Spleen (tissue), 11 donors: ENCODE measurements at regions not wholly inside any gene's neighbourhood (a gene's known extent, or its start where the extent isn't known, plus 50 kb on each side); places are given as distances from the start of the nearest gene placed in this dataset.

Experiments used
- DNase-seq: peaks from one replicate; pipeline ENCODE4 v3.0.0-alpha.2; 2020
- H3K27ac ChIP-seq, 8 donors: fragments of 200-600 bp; sonication (generic) in 7 of 8; 1 replicate in 4 of 8; 2 replicates in 4 of 8; pipeline versions ENCODE4 v1.5.0 to v1.8.0; 2016 to 2021; ENCODE audit warnings: inconsistent platforms in 4 of 8, mild to moderate bottlenecking in 4 of 8, moderate library complexity in 1 of 8
- H3K27me3 ChIP-seq, 7 donors: fragments of 200-600 bp; sonication (generic) in 6 of 7; replicated peaks in 1 of 7; 1 replicate in 4 of 7; 2 replicates in 3 of 7; pipeline versions ENCODE4 v1.5.0 to v1.8.0; 2016 to 2021; ENCODE audit warnings: inconsistent platforms in 3 of 7, mild to moderate bottlenecking in 1 of 7
- H3K36me3 ChIP-seq, 6 donors: fragments of 200-600 bp; sonication (generic) in 5 of 6; 1 replicate in 4 of 6; 2 replicates in 2 of 6; pipeline versions ENCODE4 v1.5.0 to v1.8.0; 2016 to 2021; ENCODE audit warnings: inconsistent platforms in 2 of 6
- H3K4me1 ChIP-seq, 6 donors: fragments of 200-600 bp; sonication (generic) in 5 of 6; 1 replicate in 3 of 6; 2 replicates in 3 of 6; pipeline versions ENCODE4 v1.5.0 to v1.8.0; 2016 to 2021; ENCODE audit warnings: inconsistent platforms in 3 of 6
- H3K4me3 ChIP-seq, 8 donors: fragments of 200-600 bp; sonication (generic) in 7 of 8; 1 replicate in 4 of 8; 2 replicates in 4 of 8; pipeline versions ENCODE4 v1.5.0 to v1.8.0; 2016 to 2021; ENCODE audit warnings: inconsistent platforms in 4 of 8, mild to moderate bottlenecking in 4 of 8, moderate library complexity in 2 of 8
- H3K9me3 ChIP-seq, 8 donors: fragments of 200-600 bp; sonication (generic) in 7 of 8; 1 replicate in 4 of 8; 2 replicates in 4 of 8; pipeline versions ENCODE4 v1.5.0 to v1.8.0; 2016 to 2021; ENCODE audit warnings: inconsistent platforms in 4 of 8
- CTCF ChIP-seq, 11 experiments: fragments of 200-600 bp in 7 of 11; fragments of 450-650 bp in 4 of 11; sonication (generic) in 4 of 11; IDR thresholded peaks in 8 of 11; conservative IDR thresholded peaks in 3 of 11; 1 replicate in 7 of 11; 2 replicates in 4 of 11; pipeline versions ENCODE4 v1.4.0 to v1.8.0; 2016 to 2021; ENCODE audit warnings: antibody characterized with exemption in 11 of 11, inconsistent platforms in 4 of 11, mild to moderate bottlenecking in 1 of 11
- POLR2A ChIP-seq, 3 donors: fragments of 450-650 bp; IDR thresholded peaks; one replicate each; pipeline ENCODE4 v1.5.1; 2017; ENCODE audit warnings: antibody characterized with exemption in 3 of 3, mild to moderate bottlenecking in 1 of 3
- POLR2AphosphoS5 ChIP-seq, 3 donors: sonication (generic); formaldehyde crosslinking; IDR thresholded peaks; one replicate each; pipeline ENCODE4 v1.5.1; 2017; ENCODE audit warnings: antibody characterized with exemption in 3 of 3
- WGBS, 5 donors: extraction: QIAGEN DNeasy Blood & Tissue Kit in 3 of 5; methylation state at CpG; one replicate each; pipeline versions ENCODE4 v1.1.5 to v1.1.7; 2013 to 2018; 5-methylcytosine and 5-hydroxymethylcytosine counted together
- intact Hi-C: fragments of 100-400 bp; cut with DNase I; formaldehyde crosslinking; loops from one replicate; pipeline ENCODE4 v1.15.0; 2023; ENCODE audit warnings: low total_unique reads
- donor health status: healthy with polysubstance abuse.
- donor health status: DM: no; HTN: no; CAD: no; lungs with moderate emphysema.
- donor health status: DM: no; HTN: no; CAD: no.
- donor health status: Bipolar disorder and iron deficiency.
- donor health status: healthy.
- donor health status: DM: no; HTN: no; CAD: no.
- donor health status: DM: yes; HTN: yes; CAD: no.

GRCh38 chr7:16114071-16114470 is 307.3 kb downstream of the CRPPA start:
- DNase-seq = no peak
- H3K4me3 ChIP-seq = no peak overlapping the region
- H3K4me1 ChIP-seq = no peaks in the 10 kb centered on the region
- 59 to 76% (median 66%) methylated on average over 2 of the region's 2 CpGs for WGBS, 5 donors
- peaks cover 0 to 45% (median 27%) of the 10 kb centered on the region in 8 donors for H3K9me3 ChIP-seq
- H3K27me3 ChIP-seq = no peaks in the 10 kb centered on the region
- intact Hi-C loops = no loop called here
- H3K36me3 ChIP-seq = no peaks in the 10 kb centered on the region
- no peak overlapping the region for H3K27ac ChIP-seq
- TF ChIP-seq POLR2AphosphoS5 (IDR thresholded peaks at IDR 0.05) (no peak), CTCF (IDR thresholded peaks at IDR 0.05 in 8 of 11, conservative IDR thresholded peaks at IDR 0.05 in 3 of 11) (no peak), POLR2A (IDR thresholded peaks at IDR 0.05) (no peak)

- H3K27me3 ChIP-seq = no peaks in the 10 kb centered on the region
- peaks cover 0 to 56% (median 37%) of the 10 kb centered on the region in 8 donors for H3K9me3 ChIP-seq
- no peak overlapping the region for H3K27ac ChIP-seq
- TF ChIP-seq POLR2A (IDR thresholded peaks at IDR 0.05) (no peak), POLR2AphosphoS5 (IDR thresholded peaks at IDR 0.05) (no peak), CTCF (IDR thresholded peaks at IDR 0.05 in 8 of 11, conservative IDR thresholded peaks at IDR 0.05 in 3 of 11) (no peak)
- DNase-seq = no peak
- no peak overlapping the region for H3K4me3 ChIP-seq
- intact Hi-C loops = no loop called here
- H3K4me1 ChIP-seq = no peaks in the 10 kb centered on the region
- H3K36me3 ChIP-seq = no peaks in the 10 kb centered on the region
Measured at GRCh38 chr7:16113058-16113457, 308.3 kb downstream of the CRPPA start.

- Histone ChIP-seq H3K9me3 (peaks cover 3 to 84% (median 70%) of the 10 kb centered on the region in 8 donors), H3K36me3 (no peaks in the 10 kb centered on the region), H3K4me1 (no peaks in the 10 kb centered on the region), H3K4me3 (no peak overlapping the region), H3K27me3 (no peaks in the 10 kb centered on the region), H3K27ac (no peak overlapping the region)
- intact Hi-C loops = no loop called here
- 81 to 96% (median 87%) methylated on average over 2 of the region's 2 CpGs for WGBS, 5 donors
- DNase-seq = no peak
- TF ChIP-seq CTCF (IDR thresholded peaks at IDR 0.05 in 8 of 11, conservative IDR thresholded peaks at IDR 0.05 in 3 of 11) = no peak
Measured at GRCh38 chr7:16106869-16107268, 314.5 kb downstream of the CRPPA start.

- no peak overlapping the region for H3K27ac ChIP-seq
- 84 to 100% (median 93%) methylated on average over 1 of the region's 1 CpG for WGBS, 5 donors
Measured at GRCh38 chr7:16106300-16106699, 315.0 kb downstream of the CRPPA start.

More at GRCh38 chr7:16106300-16106699, 315.0 kb downstream of the CRPPA start:
- no peaks in the 10 kb centered on the region for H3K4me1 ChIP-seq
- no peak overlapping the region for H3K4me3 ChIP-seq
- H3K36me3 ChIP-seq = no peaks in the 10 kb centered on the region
- DNase-seq = no peak
- intact Hi-C loops = no loop called here
- TF ChIP-seq CTCF (IDR thresholded peaks at IDR 0.05 in 8 of 11, conservative IDR thresholded peaks at IDR 0.05 in 3 of 11) = no peak
- TF ChIP-seq POLR2A (IDR thresholded peaks at IDR 0.05) = no peak
- TF ChIP-seq POLR2AphosphoS5 (IDR thresholded peaks at IDR 0.05) = no peak
- H3K27me3 ChIP-seq = no peaks in the 10 kb centered on the region
- H3K9me3 ChIP-seq = peaks cover 3 to 87% (median 74%) of the 10 kb centered on the region in 8 donors
